ENCODE measurements at regions not wholly inside any gene's neighbourhood (a gene's known extent, or its start where the extent isn't known, plus 50 kb on each side); places are given as distances from the start of the nearest gene placed in this dataset.

GRCh38 chr21:35297665-35298064 lies 248.6 kb upstream of the RUNX1 start:
- TF ChIP-seq CTCF (IDR thresholded peaks at IDR 0.05) (no peak), POLR2A (IDR thresholded peaks at IDR 0.05) (no peak)
